HCT116 (cell line): ENCODE measurements at regions not wholly inside any gene's neighbourhood (a gene's known extent, or its start where the extent isn't known, plus 50 kb on each side); places are given as distances from the start of the nearest gene placed in this dataset.

Experiments
- ATAC-seq: fragments of 200-7000 bp; cut with Tn5 transposase; 2 replicates; pipeline ENCODE4 v1.9.1; 2020; ENCODE audit warnings: mild to moderate bottlenecking, moderate library complexity
- BruUV-seq: library from RNA; stranded (reverse); fragments of 400-500 nt; replicated peaks from 2 replicates; lab custom pipeline; 2021; lab: Mats Ljungman, UMichigan
- CTCF ChIA-PET: fragments of 300-600 bp; sonication (Branson Sonifier 250); formaldehyde crosslinking; loops from one replicate; lab custom pipeline; 2021; ENCODE audit warnings: antibody characterized with exemption; lab: Charles Lee
- POLR2A ChIA-PET: fragments of 300-600, 350-600 bp; sonication (Branson Sonifier 250); formaldehyde crosslinking; loops from one replicate; lab custom pipeline; 2021; ENCODE audit warnings: antibody characterized with exemption; lab: Charles Lee
- RAD21 ChIA-PET, 2 experiments: fragments of 300-600 bp; sonication (Branson Sonifier 250); formaldehyde crosslinking; loops; one replicate each; lab custom pipeline; 2023; ENCODE audit warnings: low total read pairs in 2 of 2; ENCODE audit not compliant: uncharacterized antibody in 2 of 2, unreplicated experiment in 2 of 2, low non-redundant PET in 1 of 2; lab: Charles Lee
- DNase-seq: peaks from one replicate; pipeline ENCODE4 v3.0.0-alpha.2; 2010; ENCODE audit warnings: low read depth, low spot score
- H2AFZ ChIP-seq: fragments of 200-600 bp; shearing (Covaris generic), sonication (generic); 2 replicates; pipeline ENCODE4 v1.6.1; 2017; ENCODE audit warnings: low read depth, mixed run types, mixed read lengths, antibody characterized with exemption, low read length; ENCODE audit not compliant: poor library complexity, severe bottlenecking
- H3K27ac ChIP-seq: 2 replicates; pipeline ENCODE4 v1.5.1; 2012; ENCODE audit warnings: low read depth, low read length
- H3K27me3 ChIP-seq: fragments of 200-600 bp; sonication (generic); 2 replicates; pipeline ENCODE4 v1.6.1; 2016; ENCODE audit warnings: mixed run types, low read length, mixed read lengths; ENCODE audit not compliant: insufficient read depth
- H3K36me3 ChIP-seq, 2 experiments: fragments of 200-500 bp in 1 of 2; fragments of 200-600 bp in 1 of 2; sonication (Bioruptor generic) in 1 of 2; sonication (generic) in 1 of 2; 2 replicates each; pipeline versions ENCODE4 v1.5.1 to v1.6.1; 2014 to 2016; ENCODE audit warnings: low read length in 2 of 2, inconsistent platforms in 1 of 2, mixed read lengths in 1 of 2, mixed run types in 1 of 2; ENCODE audit not compliant: insufficient read depth in 2 of 2, control insufficient read depth in 1 of 2
- H3K4me1 ChIP-seq, 2 experiments: fragments of 200-600 bp in 1 of 2; sonication (generic) in 1 of 2; 2 replicates each; pipeline versions ENCODE4 v1.5.1 to v1.6.1; 2012 to 2017; ENCODE audit warnings: low read length in 2 of 2, inconsistent platforms in 1 of 2, mild to moderate bottlenecking in 1 of 2, mixed read lengths in 1 of 2, mixed run types in 1 of 2, moderate library complexity in 1 of 2; ENCODE audit not compliant: insufficient read depth in 2 of 2, control insufficient read depth in 1 of 2
- H3K4me2 ChIP-seq: fragments of 200-600 bp; sonication (generic); 2 replicates; pipeline ENCODE4 v1.6.1; 2017; ENCODE audit warnings: mixed run types, low read length, mixed read lengths
- H3K4me3 ChIP-seq, 2 experiments: fragments of 200-600 bp in 1 of 2; sonication (generic) in 1 of 2; replicated peaks in 1 of 2; 2 replicates each; pipeline ENCODE4 v1.5.1; 2011 to 2016; ENCODE audit warnings: low read length in 2 of 2, control low read depth in 1 of 2, low read depth in 1 of 2, mild to moderate bottlenecking in 1 of 2, mixed read lengths in 1 of 2, mixed run types in 1 of 2
- H3K79me2 ChIP-seq: fragments of 200-600 bp; sonication (generic); 2 replicates; pipeline ENCODE4 v1.6.1; 2017; ENCODE audit warnings: mild to moderate bottlenecking, mixed run types, low read length, moderate library complexity, mixed read lengths; ENCODE audit not compliant: insufficient read depth
- H3K9ac ChIP-seq: fragments of 200-600 bp; sonication (generic); 2 replicates; pipeline ENCODE4 v1.6.1; 2016; ENCODE audit warnings: low read length, mixed read lengths
- H3K9me2 ChIP-seq: fragments of 200-600 bp; sonication (generic), shearing (Covaris generic); 2 replicates; pipeline ENCODE4 v1.6.1; 2017; ENCODE audit warnings: mixed run types, mild to moderate bottlenecking, moderate library complexity; ENCODE audit not compliant: insufficient read depth
- H3K9me3 ChIP-seq, 2 experiments: fragments of 200-500 bp in 1 of 2; fragments of 200-600 bp in 1 of 2; sonication (Bioruptor generic) in 1 of 2; sonication (generic) in 1 of 2; 2 replicates each; pipeline ENCODE4 v1.6.1; 2014 to 2017; ENCODE audit warnings: low read length in 2 of 2, mixed read lengths in 2 of 2, inconsistent platforms in 1 of 2, low read depth in 1 of 2, mild to moderate bottlenecking in 1 of 2, mixed run types in 1 of 2, moderate library complexity in 1 of 2; ENCODE audit not compliant: control insufficient read depth in 1 of 2, insufficient read depth in 1 of 2
- H4K20me1 ChIP-seq: fragments of 200-600 bp; sonication (generic), shearing (Covaris generic); 2 replicates; pipeline ENCODE4 v1.6.1; 2017; ENCODE audit warnings: mixed run types, mild to moderate bottlenecking, moderate library complexity; ENCODE audit not compliant: insufficient read depth
- CBX3 ChIP-seq: IDR thresholded peaks from 2 replicates; pipeline ENCODE4 v1.6.1; 2012; ENCODE audit warnings: low read depth
- CEBPB ChIP-seq: IDR thresholded peaks from 2 replicates; pipeline ENCODE4 v1.6.1; 2012; ENCODE audit warnings: low read depth
- EGR1 ChIP-seq: IDR thresholded peaks from 2 replicates; pipeline ENCODE4 v1.6.1; 2012; ENCODE audit warnings: low read depth
- ELF1 ChIP-seq: IDR thresholded peaks from 2 replicates; pipeline ENCODE4 v1.6.1; 2012; ENCODE audit warnings: low read depth, borderline replicate concordance
- EZH2 ChIP-seq: fragments of 200-600 bp; sonication (generic); IDR thresholded peaks from 2 replicates; pipeline ENCODE4 v1.6.1; 2017; ENCODE audit warnings: antibody characterized with exemption, mixed run types
- EZH2phosphoT487 ChIP-seq: fragments of 200-600 bp; IDR thresholded peaks from 2 replicates; pipeline ENCODE4 v1.6.1; 2018; ENCODE audit warnings: antibody characterized with exemption, borderline replicate concordance
- FOSL1 ChIP-seq: IDR thresholded peaks from 2 replicates; pipeline ENCODE4 v1.6.1; 2012; ENCODE audit warnings: low read depth
- JUND ChIP-seq: IDR thresholded peaks from 2 replicates; pipeline ENCODE4 v1.6.1; 2012
- POLR2A ChIP-seq: IDR thresholded peaks from 2 replicates; pipeline ENCODE4 v1.7.0; 2011; ENCODE audit warnings: borderline replicate concordance; ENCODE audit not compliant: insufficient read depth, insufficient read length; ENCODE audit errors: extremely low read depth
- POLR2AphosphoS5 ChIP-seq: IDR thresholded peaks from 2 replicates; pipeline ENCODE4 v1.6.1; 2011; ENCODE audit warnings: mild to moderate bottlenecking, low read depth, low read length, moderate library complexity
- RAD21 ChIP-seq: IDR thresholded peaks from 2 replicates; pipeline ENCODE4 v1.6.1; 2012; ENCODE audit warnings: low read depth, mild to moderate bottlenecking
- SIN3A ChIP-seq: IDR thresholded peaks from 2 replicates; pipeline ENCODE4 v1.6.1; 2012; ENCODE audit warnings: low read depth
- SP1 ChIP-seq: IDR thresholded peaks from 2 replicates; pipeline ENCODE4 v1.6.1; 2012; ENCODE audit warnings: low read depth
- TCF7L2 ChIP-seq: IDR thresholded peaks from 2 replicates; pipeline ENCODE4 v1.7.0; 2011; ENCODE audit warnings: borderline replicate concordance, inconsistent platforms; ENCODE audit not compliant: insufficient read depth, insufficient read length; ENCODE audit errors: extremely low read depth
- YY1 ChIP-seq: IDR thresholded peaks from 2 replicates; pipeline ENCODE4 v1.6.1; 2011; ENCODE audit warnings: low read length, low read depth, moderate library complexity, mild to moderate bottlenecking; ENCODE audit not compliant: insufficient replicate concordance; ENCODE audit errors: extremely low read depth
- ZNF274 ChIP-seq: fragments of 200-500 bp; sonication (Bioruptor generic); IDR thresholded peaks from 2 replicates; pipeline ENCODE4 v1.6.1; 2014; ENCODE audit warnings: mild to moderate bottlenecking, low read depth, low read length, inconsistent platforms
- intact Hi-C: fragments of 100-400 bp; cut with micrococcal nuclease; formaldehyde crosslinking; loops from 2 replicates; pipeline ENCODE4 v1.10.0; 2022
- TF ChIP-seq, protein P1 (sequence below), 3 experiments: fragments of 200-600 bp in 1 of 3; sonication (generic) in 1 of 3; IDR thresholded peaks in 2 of 3; conservative IDR thresholded peaks in 1 of 3; 2 replicates each; pipeline ENCODE4 v1.5.1; 2012 to 2017; ENCODE audit warnings: low read depth in 2 of 3, low read length in 2 of 3, antibody characterized with exemption in 1 of 3, borderline replicate concordance in 1 of 3, control low read depth in 1 of 3, mild to moderate bottlenecking in 1 of 3, mixed read lengths in 1 of 3, mixed run types in 1 of 3, moderate library complexity in 1 of 3; ENCODE audit not compliant: insufficient read depth in 1 of 3
- TF ChIP-seq, protein P2 (sequence below): IDR thresholded peaks from 2 replicates; pipeline ENCODE4 v1.6.1; 2012
- TF ChIP-seq, protein P3 (sequence below): IDR thresholded peaks from 2 replicates; pipeline ENCODE4 v1.6.1; 2012

DNA sequence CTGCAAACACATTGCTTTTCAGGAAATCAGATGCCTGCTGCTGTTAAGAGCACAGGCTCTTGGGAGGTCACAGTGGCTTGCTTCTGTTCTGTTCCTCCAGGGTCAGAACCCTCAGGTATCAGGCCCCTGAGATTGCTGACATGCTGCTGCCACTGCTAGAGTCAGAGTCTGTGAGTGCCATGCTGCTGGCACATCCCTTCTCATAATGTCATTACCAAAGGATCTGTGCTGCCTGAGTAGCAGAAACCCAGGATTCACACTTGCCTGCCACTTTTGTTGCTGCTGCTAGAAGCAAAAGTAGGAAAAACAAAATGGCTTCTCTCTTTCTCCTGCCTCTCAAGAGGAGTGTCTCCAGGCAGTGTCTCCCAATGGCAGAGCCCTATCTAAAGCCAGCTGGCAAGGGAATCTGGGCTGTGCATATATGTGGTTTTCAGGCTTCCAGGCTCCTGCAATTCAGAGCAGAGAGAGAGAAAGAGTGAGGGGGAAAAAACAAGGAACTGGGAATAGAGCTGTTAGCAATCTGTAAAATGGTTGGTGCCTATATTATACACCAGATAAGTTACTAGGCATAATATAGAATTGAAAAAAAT is 180.3 kb downstream of the MYCN start:
- Histone ChIP-seq H3K9me2 (no peaks in the 10 kb centered on the region), H3K9me3 (no peaks in the 10 kb centered on the region)
- TF ChIP-seq, protein P1, sequence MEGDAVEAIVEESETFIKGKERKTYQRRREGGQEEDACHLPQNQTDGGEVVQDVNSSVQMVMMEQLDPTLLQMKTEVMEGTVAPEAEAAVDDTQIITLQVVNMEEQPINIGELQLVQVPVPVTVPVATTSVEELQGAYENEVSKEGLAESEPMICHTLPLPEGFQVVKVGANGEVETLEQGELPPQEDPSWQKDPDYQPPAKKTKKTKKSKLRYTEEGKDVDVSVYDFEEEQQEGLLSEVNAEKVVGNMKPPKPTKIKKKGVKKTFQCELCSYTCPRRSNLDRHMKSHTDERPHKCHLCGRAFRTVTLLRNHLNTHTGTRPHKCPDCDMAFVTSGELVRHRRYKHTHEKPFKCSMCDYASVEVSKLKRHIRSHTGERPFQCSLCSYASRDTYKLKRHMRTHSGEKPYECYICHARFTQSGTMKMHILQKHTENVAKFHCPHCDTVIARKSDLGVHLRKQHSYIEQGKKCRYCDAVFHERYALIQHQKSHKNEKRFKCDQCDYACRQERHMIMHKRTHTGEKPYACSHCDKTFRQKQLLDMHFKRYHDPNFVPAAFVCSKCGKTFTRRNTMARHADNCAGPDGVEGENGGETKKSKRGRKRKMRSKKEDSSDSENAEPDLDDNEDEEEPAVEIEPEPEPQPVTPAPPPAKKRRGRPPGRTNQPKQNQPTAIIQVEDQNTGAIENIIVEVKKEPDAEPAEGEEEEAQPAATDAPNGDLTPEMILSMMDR (IDR thresholded peaks at IDR 0.05 in 2 of 3, conservative IDR thresholded peaks at IDR 0.05 in 1 of 3; ENCODE audit: borderline replicate concordance in 1 of 3, insufficient read depth in 1 of 3, low read depth in 2 of 3, low read length in 2 of 3): no peak
- TF ChIP-seq, protein P2, sequence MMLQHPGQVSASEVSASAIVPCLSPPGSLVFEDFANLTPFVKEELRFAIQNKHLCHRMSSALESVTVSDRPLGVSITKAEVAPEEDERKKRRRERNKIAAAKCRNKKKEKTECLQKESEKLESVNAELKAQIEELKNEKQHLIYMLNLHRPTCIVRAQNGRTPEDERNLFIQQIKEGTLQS: no peak
- TF ChIP-seq EGR1 (no peak), EZH2 (no peak), JUND (no peak), ELF1 (no peak), CEBPB (no peak), SP1 (no peak), ZNF274 (no peak), CBX3 (no peak), EZH2phosphoT487 (no peak), TCF7L2 (no peak), RAD21 (no peak), POLR2AphosphoS5 (no peak), YY1 (no peak), POLR2A (no peak), FOSL1 (no peak), SIN3A (no peak)
- TF ChIP-seq, protein P3, sequence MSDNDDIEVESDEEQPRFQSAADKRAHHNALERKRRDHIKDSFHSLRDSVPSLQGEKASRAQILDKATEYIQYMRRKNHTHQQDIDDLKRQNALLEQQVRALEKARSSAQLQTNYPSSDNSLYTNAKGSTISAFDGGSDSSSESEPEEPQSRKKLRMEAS: no peak
- TF ChIP-seq, all 23 proteins: peak for 0
- no peaks in the 10 kb centered on the region for H3K4me1 ChIP-seq
- CTCF ChIA-PET: no interaction called here
- H2AFZ ChIP-seq: no peak overlapping the region
- no peak overlapping the region for H3K9ac ChIP-seq
- H3K36me3 ChIP-seq: no peaks in the 10 kb centered on the region
- no peaks in the 10 kb centered on the region for H3K79me2 ChIP-seq
- RAD21 ChIA-PET: no interaction called here
- POLR2A ChIA-PET: interaction anchor here (0.5 kb wide), 1 partner anchor 17 kb away, joined by 4 read pairs; no protein-coding TSS in a partner anchor
- BruUV-seq: no TSS peak
- H3K27me3 ChIP-seq: no peaks in the 10 kb centered on the region
- no peak overlapping the region for H3K4me2 ChIP-seq
- DNase-seq (no peak), ATAC-seq (no peak)
- no peak overlapping the region for H3K4me3 ChIP-seq
- H3K27ac ChIP-seq: no peak overlapping the region
- no peaks in the 10 kb centered on the region for H4K20me1 ChIP-seq
- intact Hi-C loops: no loop called here
